ENCODE measurements at regions not wholly inside any gene's neighbourhood (a gene's known extent, or its start where the extent isn't known, plus 50 kb on each side); places are given as distances from the start of the nearest gene placed in this dataset.

DNA sequence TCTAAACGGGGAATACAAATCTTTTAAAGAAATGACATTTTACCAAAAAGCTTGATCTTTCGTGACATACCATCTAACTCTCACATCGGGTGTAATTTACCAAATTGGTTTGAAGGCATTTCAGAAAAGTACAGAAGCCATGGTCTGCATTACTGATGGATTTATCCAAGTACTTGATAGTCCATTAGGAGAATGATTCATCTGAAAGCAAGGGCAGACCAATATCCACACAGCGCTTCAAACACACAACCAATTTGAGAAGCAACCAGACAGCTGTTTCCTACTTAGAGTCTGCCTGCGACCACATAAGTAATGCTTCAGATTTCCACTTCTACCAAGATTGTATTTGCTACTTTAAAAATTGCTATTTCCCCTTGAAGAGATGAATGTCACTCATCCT lies 697.6 kb upstream of the ALCAM start:
- Mint-ChIP-seq H3K36me3 (ENCODE audit: insufficient read depth in 1 of 3, low read depth in 3 of 3) (peaks cover 0 to 7% (median 5%) of the 10 kb centered on the region in 3 experiments; a peak in 5 of 7 replicates), H3K9me3 (peaks cover 5 to 8% of the 10 kb centered on the region in 2 experiments; a peak in 4 of 5 replicates), H3K4me3 (no peak overlapping the region), H3K27me3 (ENCODE audit: low read depth) (no peaks in the 10 kb centered on the region), H3K27ac (no peak overlapping the region), H3K4me1 (no peaks in the 10 kb centered on the region)
- Histone ChIP-seq H2BK15ac (ENCODE audit: low read depth, low read length) (no peak overlapping the region), H2AK5ac (ENCODE audit: insufficient read length, low read length) (no peak overlapping the region), H3K18ac (ENCODE audit: insufficient read length, low read depth, low read length) (no peak overlapping the region), H3K9me3 (ENCODE audit: control insufficient read depth, low read depth, low read length) (no peaks in the 10 kb centered on the region), H3K27ac (ENCODE audit: insufficient read length, low read depth, low read length) (no peak overlapping the region), H2BK12ac (ENCODE audit: insufficient read length, low read depth, low read length) (no peak overlapping the region), H3K27me3 (ENCODE audit: insufficient read depth, low read length) (no peaks in the 10 kb centered on the region), H3K4me2 (ENCODE audit: insufficient read depth, insufficient read length, low read length) (no peak overlapping the region), H3K56ac (ENCODE audit: insufficient read length, low read depth, low read length) (no peak overlapping the region), H3K79me2 (ENCODE audit: insufficient read depth, low read length) (no peaks in the 10 kb centered on the region), H3K14ac (ENCODE audit: insufficient read depth, low read length) (no peak overlapping the region), H2BK120ac (ENCODE audit: low read depth, low read length, poor library complexity, severe bottlenecking) (no peak overlapping the region), H3K79me1 (ENCODE audit: insufficient read depth, low read depth, low read length, poor library complexity, severe bottlenecking) (no peaks in the 10 kb centered on the region), H3K9ac (ENCODE audit: extremely low read depth, insufficient read length, low read length) (no peak overlapping the region), H2AFZ (ENCODE audit: low read length) (no peak overlapping the region), H2BK20ac (ENCODE audit: low read depth, low read length, poor library complexity, severe bottlenecking) (no peak overlapping the region), H4K91ac (ENCODE audit: insufficient read length, low read depth, low read length) (no peak overlapping the region), H3K4me1 (ENCODE audit: insufficient read depth, low read length) (no peaks in the 10 kb centered on the region), H4K5ac (ENCODE audit: insufficient read length, low read depth, low read length) (no peak overlapping the region), H3K23ac (ENCODE audit: insufficient read length, low read depth, low read length) (no peak overlapping the region), H3K4ac (ENCODE audit: low read depth, low read length) (no peak overlapping the region), H4K8ac (replicated peaks; ENCODE audit: insufficient read length, low read depth, low read length) (no peak overlapping the region), H3T11ph (ENCODE audit: low read length) (no peak overlapping the region), H4K20me1 (ENCODE audit: control insufficient read depth, insufficient read depth, insufficient read length) (no peaks in the 10 kb centered on the region), H3K23me2 (ENCODE audit: insufficient read length, low read depth, low read length, poor library complexity, severe bottlenecking) (no peaks in the 10 kb centered on the region), H2BK5ac (ENCODE audit: insufficient read length, low read length) (no peak overlapping the region)
- no peak for DNase-seq
- WGBS (ENCODE audit: extremely low coverage, insufficient read length, low lambda C conversion rate), result no CpG with 5 or more reads among the region's 5 CpGs
- TF ChIP-seq, protein P1, sequence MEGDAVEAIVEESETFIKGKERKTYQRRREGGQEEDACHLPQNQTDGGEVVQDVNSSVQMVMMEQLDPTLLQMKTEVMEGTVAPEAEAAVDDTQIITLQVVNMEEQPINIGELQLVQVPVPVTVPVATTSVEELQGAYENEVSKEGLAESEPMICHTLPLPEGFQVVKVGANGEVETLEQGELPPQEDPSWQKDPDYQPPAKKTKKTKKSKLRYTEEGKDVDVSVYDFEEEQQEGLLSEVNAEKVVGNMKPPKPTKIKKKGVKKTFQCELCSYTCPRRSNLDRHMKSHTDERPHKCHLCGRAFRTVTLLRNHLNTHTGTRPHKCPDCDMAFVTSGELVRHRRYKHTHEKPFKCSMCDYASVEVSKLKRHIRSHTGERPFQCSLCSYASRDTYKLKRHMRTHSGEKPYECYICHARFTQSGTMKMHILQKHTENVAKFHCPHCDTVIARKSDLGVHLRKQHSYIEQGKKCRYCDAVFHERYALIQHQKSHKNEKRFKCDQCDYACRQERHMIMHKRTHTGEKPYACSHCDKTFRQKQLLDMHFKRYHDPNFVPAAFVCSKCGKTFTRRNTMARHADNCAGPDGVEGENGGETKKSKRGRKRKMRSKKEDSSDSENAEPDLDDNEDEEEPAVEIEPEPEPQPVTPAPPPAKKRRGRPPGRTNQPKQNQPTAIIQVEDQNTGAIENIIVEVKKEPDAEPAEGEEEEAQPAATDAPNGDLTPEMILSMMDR (conservative IDR thresholded peaks at IDR 0.05), result no peak
